ENCODE measurements at regions not wholly inside any gene's neighbourhood (a gene's known extent, or its start where the extent isn't known, plus 50 kb on each side); places are given as distances from the start of the nearest gene placed in this dataset.

DNA sequence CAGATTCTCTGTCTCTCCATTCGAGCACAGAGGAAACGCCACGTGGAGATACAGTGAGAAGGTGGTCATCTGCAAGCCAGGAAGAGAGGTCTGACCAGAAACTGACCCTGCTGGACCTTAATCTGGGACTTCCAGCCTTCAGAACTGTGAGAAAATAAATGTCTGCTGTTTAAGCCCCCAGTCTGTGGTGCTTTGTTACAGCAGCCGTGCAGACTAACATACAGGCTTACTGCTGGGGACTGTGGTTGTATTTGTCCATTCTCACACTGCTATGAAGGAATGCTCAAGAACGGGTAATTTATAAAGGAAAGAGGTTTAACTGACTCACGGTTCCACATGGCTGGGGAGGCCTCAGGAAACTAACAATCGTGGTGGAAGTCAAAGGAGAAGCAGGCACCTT is 432.7 kb downstream of the IRS1 start:
- 77 to 89% (median 85%) methylated on average over 7 of the region's 7 CpGs for WGBS, 4 donors
- TF ChIP-seq, protein P1, sequence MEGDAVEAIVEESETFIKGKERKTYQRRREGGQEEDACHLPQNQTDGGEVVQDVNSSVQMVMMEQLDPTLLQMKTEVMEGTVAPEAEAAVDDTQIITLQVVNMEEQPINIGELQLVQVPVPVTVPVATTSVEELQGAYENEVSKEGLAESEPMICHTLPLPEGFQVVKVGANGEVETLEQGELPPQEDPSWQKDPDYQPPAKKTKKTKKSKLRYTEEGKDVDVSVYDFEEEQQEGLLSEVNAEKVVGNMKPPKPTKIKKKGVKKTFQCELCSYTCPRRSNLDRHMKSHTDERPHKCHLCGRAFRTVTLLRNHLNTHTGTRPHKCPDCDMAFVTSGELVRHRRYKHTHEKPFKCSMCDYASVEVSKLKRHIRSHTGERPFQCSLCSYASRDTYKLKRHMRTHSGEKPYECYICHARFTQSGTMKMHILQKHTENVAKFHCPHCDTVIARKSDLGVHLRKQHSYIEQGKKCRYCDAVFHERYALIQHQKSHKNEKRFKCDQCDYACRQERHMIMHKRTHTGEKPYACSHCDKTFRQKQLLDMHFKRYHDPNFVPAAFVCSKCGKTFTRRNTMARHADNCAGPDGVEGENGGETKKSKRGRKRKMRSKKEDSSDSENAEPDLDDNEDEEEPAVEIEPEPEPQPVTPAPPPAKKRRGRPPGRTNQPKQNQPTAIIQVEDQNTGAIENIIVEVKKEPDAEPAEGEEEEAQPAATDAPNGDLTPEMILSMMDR (IDR thresholded peaks at IDR 0.05), result no peak
- intact Hi-C loops (cut with DNase I), result no loop called here
- Histone ChIP-seq H3K9me3 (replicated peaks in 1 of 3) (no peaks in the 10 kb centered on the region), H3K27me3 (no peaks in the 10 kb centered on the region), H3K4me1 (replicated peaks in 1 of 2) (no peaks in the 10 kb centered on the region), H3K27ac (no peak overlapping the region), H3K4me3 (no peak overlapping the region), H3K36me3 (replicated peaks in 1 of 2) (no peaks in the 10 kb centered on the region)
- DNase-seq, result no peak

DNA sequence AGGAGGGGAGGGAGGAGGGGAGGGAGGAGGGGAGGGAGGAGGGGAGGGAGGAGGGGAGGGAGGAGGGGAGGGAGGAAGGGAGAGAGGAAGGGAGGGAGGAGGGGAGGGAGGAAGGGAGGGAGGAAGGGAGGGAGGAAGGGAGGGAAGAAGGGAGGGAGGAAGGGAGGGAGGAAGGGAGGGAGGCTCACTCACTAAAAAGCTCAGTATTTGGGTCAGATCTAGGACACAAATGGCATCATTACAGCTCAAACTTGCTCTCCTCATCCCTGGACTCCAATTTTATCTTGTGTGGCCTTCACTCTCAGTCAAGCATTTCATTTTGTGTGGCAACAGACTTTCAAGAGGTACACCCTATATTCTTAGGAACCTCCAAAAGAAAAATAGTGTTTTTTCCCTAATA is 435.4 kb downstream of the IRS1 start:
- no peaks in the 10 kb centered on the region for H3K4me1 ChIP-seq (replicated peaks in 1 of 2)
- intact Hi-C loops (cut with DNase I), result no loop called here
- H3K4me3 ChIP-seq, result no peak overlapping the region
- H3K27me3 ChIP-seq, result no peaks in the 10 kb centered on the region
- no peaks in the 10 kb centered on the region for H3K9me3 ChIP-seq (replicated peaks in 1 of 3)
- no peak for DNase-seq
- no peaks in the 10 kb centered on the region for H3K36me3 ChIP-seq (replicated peaks in 1 of 2)
- no peak for TF ChIP-seq POLR2A (IDR thresholded peaks at IDR 0.05)
- TF ChIP-seq, protein P1 (IDR thresholded peaks at IDR 0.05), result no peak
- H3K27ac ChIP-seq, result no peak overlapping the region

DNA sequence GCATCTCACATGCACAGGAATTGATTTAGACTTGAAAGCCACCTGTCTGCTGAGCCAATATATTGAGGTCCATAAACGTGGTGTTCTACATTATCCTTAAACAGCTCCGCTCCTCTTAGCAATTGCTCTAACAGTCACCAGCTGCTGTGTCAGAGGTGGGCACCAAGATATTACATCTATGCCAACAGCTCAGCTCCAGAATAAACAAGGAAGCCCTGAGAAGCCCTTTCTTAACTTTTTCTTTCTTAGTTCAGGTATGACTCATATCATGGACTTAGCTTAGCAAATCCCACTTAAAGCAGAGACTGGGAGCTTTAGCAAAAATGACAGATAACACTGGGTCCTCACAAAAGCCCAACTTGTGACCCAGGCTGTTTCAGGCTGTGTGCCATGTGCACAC is 436.6 kb downstream of the IRS1 start:
- DNase-seq, result no peak
- Histone ChIP-seq H3K27me3 (no peaks in the 10 kb centered on the region), H3K27ac (no peak overlapping the region), H3K9me3 (replicated peaks in 1 of 3) (no peaks in the 10 kb centered on the region), H3K4me1 (replicated peaks in 1 of 2) (no peaks in the 10 kb centered on the region), H3K36me3 (replicated peaks in 1 of 2) (no peaks in the 10 kb centered on the region), H3K4me3 (no peak overlapping the region)
- intact Hi-C loops (cut with DNase I), result no loop called here
- TF ChIP-seq, protein P1 (IDR thresholded peaks at IDR 0.05), result no peak
- TF ChIP-seq POLR2A (IDR thresholded peaks at IDR 0.05), result no peak
- 78 to 86% (median 85%) methylated on average over 2 of the region's 2 CpGs for WGBS, 4 donors

DNA sequence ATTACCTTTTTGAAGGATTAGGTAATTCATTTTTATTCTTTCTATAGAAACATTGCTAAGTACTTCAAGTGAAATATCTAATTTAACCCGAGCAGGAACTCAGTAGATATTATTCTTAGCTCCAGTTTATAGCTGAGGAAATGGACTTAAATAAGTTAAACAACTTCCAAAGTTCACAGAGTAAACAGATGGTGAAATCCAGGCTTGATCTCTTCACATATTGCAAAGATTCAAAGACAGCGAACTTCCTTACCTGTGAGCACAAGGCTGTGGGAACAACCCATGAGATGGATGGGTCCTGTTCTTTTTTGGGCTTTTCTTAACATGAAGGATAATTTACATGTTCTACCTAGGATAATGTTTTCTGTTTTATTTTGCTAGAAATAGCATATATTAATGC is 439.0 kb downstream of the IRS1 start:
- TF ChIP-seq POLR2A (IDR thresholded peaks at IDR 0.05), result no peak
- TF ChIP-seq, protein P1 (IDR thresholded peaks at IDR 0.05), result no peak
- Histone ChIP-seq H3K9me3 (replicated peaks in 1 of 3) (no peaks in the 10 kb centered on the region), H3K4me1 (replicated peaks in 1 of 2) (no peaks in the 10 kb centered on the region), H3K36me3 (replicated peaks in 1 of 2) (no peaks in the 10 kb centered on the region), H3K4me3 (no peak overlapping the region), H3K27ac (no peak overlapping the region), H3K27me3 (no peaks in the 10 kb centered on the region)
- intact Hi-C loops (cut with DNase I), result no loop called here
- 82 to 86% (median 84%) methylated on average over 2 of the region's 2 CpGs for WGBS, 4 donors
- DNase-seq, result no peak
